Left ventricle myocardium inferior (tissue), 1 donor: ENCODE measurements at regions not wholly inside any gene's neighbourhood (a gene's known extent, or its start where the extent isn't known, plus 50 kb on each side); places are given as distances from the start of the nearest gene placed in this dataset.

ENCODE experiments used
- DNase-seq: peaks from one replicate; pipeline ENCODE4 v3.0.0-alpha.2; 2020
- H3K27ac ChIP-seq: fragments of 200-600 bp; replicated peaks from 2 replicates; pipeline ENCODE4 v1.8.0; 2021
- H3K27me3 ChIP-seq: fragments of 200-600 bp; 2 replicates; pipeline ENCODE4 v1.8.0; 2021; ENCODE audit warnings: low read depth
- H3K36me3 ChIP-seq: fragments of 200-600 bp; 2 replicates; pipeline ENCODE4 v1.8.0; 2021
- H3K4me1 ChIP-seq: fragments of 200-600 bp; 2 replicates; pipeline ENCODE4 v1.8.0; 2021
- H3K4me3 ChIP-seq: fragments of 200-600 bp; 2 replicates; pipeline ENCODE4 v1.8.0; 2021; ENCODE audit warnings: mild to moderate bottlenecking, moderate library complexity
- H3K9me3 ChIP-seq: fragments of 200-600 bp; replicated peaks from 2 replicates; pipeline ENCODE4 v1.8.0; 2021
- intact Hi-C: fragments of 100-400 bp; cut with micrococcal nuclease; formaldehyde crosslinking; loops from one replicate; pipeline ENCODE4 v1.11.0; 2022
- TF ChIP-seq, protein P1 (sequence below): fragments of 200-600 bp; IDR thresholded peaks from 2 replicates; pipeline ENCODE4 v1.8.0; 2021; ENCODE audit warnings: antibody characterized with exemption, mild to moderate bottlenecking, borderline replicate concordance
- donor health status: DM: no; HTN: yes; CAD: no; lungs with severe emphysema.

- Histone ChIP-seq H3K36me3 (no peaks in the 10 kb centered on the region), H3K4me3 (no peak overlapping the region), H3K27me3 (no peaks in the 10 kb centered on the region), H3K27ac (no peak overlapping the region), H3K9me3 (no peaks in the 10 kb centered on the region), H3K4me1 (no peaks in the 10 kb centered on the region)
- TF ChIP-seq, protein P1, sequence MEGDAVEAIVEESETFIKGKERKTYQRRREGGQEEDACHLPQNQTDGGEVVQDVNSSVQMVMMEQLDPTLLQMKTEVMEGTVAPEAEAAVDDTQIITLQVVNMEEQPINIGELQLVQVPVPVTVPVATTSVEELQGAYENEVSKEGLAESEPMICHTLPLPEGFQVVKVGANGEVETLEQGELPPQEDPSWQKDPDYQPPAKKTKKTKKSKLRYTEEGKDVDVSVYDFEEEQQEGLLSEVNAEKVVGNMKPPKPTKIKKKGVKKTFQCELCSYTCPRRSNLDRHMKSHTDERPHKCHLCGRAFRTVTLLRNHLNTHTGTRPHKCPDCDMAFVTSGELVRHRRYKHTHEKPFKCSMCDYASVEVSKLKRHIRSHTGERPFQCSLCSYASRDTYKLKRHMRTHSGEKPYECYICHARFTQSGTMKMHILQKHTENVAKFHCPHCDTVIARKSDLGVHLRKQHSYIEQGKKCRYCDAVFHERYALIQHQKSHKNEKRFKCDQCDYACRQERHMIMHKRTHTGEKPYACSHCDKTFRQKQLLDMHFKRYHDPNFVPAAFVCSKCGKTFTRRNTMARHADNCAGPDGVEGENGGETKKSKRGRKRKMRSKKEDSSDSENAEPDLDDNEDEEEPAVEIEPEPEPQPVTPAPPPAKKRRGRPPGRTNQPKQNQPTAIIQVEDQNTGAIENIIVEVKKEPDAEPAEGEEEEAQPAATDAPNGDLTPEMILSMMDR = no peak
- intact Hi-C loops = no loop called here
- DNase-seq = no peak
Measured at GRCh38 chr13:58991826-58992477, 1171.8 kb downstream of the DIAPH3 start.

DNA sequence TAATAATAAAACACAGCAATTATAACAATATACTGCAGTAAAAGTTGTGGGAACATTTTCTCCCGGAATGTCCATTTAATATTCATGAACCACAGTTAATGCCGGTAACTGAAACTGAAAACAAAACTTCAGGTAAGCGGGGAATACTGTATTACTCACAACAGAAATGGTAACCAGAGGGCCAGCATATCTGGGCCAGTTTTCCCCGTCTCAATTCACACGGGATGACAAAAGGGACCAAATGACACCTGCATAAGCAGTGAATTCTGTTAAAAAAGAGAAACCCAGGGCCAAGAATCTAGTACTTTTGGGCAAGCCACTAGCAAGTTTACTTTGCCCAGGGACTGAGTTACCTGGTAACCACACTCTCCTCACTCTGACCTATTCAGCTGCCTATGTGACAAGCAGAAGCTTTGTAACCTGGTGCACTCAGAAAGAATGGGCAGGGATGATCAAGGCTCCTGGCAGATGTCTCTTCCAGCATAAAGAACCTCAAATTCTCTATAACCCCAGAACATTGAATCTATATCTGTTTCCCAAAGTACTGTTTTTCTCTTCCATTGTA, 1171.2 kb downstream of the DIAPH3 start:
- TF ChIP-seq, protein P1 = no peak
- Histone ChIP-seq H3K36me3 (no peaks in the 10 kb centered on the region), H3K9me3 (no peaks in the 10 kb centered on the region), H3K4me3 (no peak overlapping the region), H3K27ac (no peak overlapping the region), H3K27me3 (no peaks in the 10 kb centered on the region), H3K4me1 (no peaks in the 10 kb centered on the region)
- intact Hi-C loops = no loop called here
- DNase-seq = no peak

- no peak for DNase-seq
- TF ChIP-seq, protein P1 = no peak
- Histone ChIP-seq H3K4me3 (no peak overlapping the region), H3K27ac (no peak overlapping the region), H3K27me3 (no peaks in the 10 kb centered on the region), H3K36me3 (no peaks in the 10 kb centered on the region), H3K9me3 (no peaks in the 10 kb centered on the region), H3K4me1 (no peaks in the 10 kb centered on the region)
- intact Hi-C loops = no loop called here
Measured at GRCh38 chr13:58994077-58994476, 1169.7 kb downstream of the DIAPH3 start.

DNA sequence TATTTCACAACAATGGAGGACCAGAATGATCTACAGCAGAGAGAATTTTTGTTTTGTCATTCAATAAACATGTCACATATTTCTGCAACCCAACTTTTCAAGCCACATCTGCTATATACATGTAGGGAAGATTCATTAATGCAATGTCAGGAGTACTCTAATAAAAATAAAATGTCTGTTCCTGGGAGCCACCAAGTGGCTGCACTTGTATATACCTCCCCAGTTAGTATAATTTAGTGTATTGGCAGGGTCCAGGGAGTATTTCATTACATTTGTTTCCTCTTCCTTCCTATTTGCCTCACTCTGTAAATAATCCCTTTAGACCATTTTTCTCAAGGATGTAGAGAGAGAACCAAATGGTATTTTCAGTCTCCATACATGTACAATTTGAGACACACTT, 1169.0 kb downstream of the DIAPH3 start:
- Histone ChIP-seq H3K4me3 (no peak overlapping the region), H3K4me1 (no peaks in the 10 kb centered on the region), H3K36me3 (no peaks in the 10 kb centered on the region), H3K9me3 (no peaks in the 10 kb centered on the region), H3K27me3 (no peaks in the 10 kb centered on the region), H3K27ac (no peak overlapping the region)
- intact Hi-C loops = no loop called here
- TF ChIP-seq, protein P1 = peak; percentile 28
- no peak for DNase-seq

- TF ChIP-seq, protein P1 = no peak
Measured at GRCh38 chr13:58998716-58999115, 1165.0 kb downstream of the DIAPH3 start.

More at GRCh38 chr13:58998716-58999115, 1165.0 kb downstream of the DIAPH3 start:
- no peak for DNase-seq
- intact Hi-C loops = no loop called here
- Histone ChIP-seq H3K4me3 (no peak overlapping the region), H3K27me3 (peaks cover 4% of the 10 kb centered on the region), H3K9me3 (no peaks in the 10 kb centered on the region), H3K27ac (no peak overlapping the region), H3K36me3 (no peaks in the 10 kb centered on the region), H3K4me1 (no peaks in the 10 kb centered on the region)
